A549 (cell line): ENCODE measurements at regions not wholly inside any gene's neighbourhood (a gene's known extent, or its start where the extent isn't known, plus 50 kb on each side); places are given as distances from the start of the nearest gene placed in this dataset.
A peak's percentile ranks its signal among the peaks of the same experiment; 100 is the strongest.

Source experiments
- ATAC-seq, 2 experiments: fragments of 200-7000 bp in 1 of 2; fragments of >200 bp in 1 of 2; cut with Nextera tagmentation in 1 of 2; cut with Tn5 transposase in 1 of 2; 3 replicates each; pipeline versions ENCODE4 v1.8.0 to v1.9.1; 2018 to 2020; ENCODE audit warnings: mild to moderate bottlenecking in 1 of 2, moderate library complexity in 1 of 2
- CTCF ChIA-PET: fragments of 300-600 bp; sonication (Branson Sonifier 250); formaldehyde crosslinking; extraction: SDS; loops from one replicate; lab custom pipeline; 2021; ENCODE audit warnings: antibody characterized with exemption, inconsistent platforms; lab: Yijun Ruan, JAX
- POLR2A ChIA-PET: fragments of 350-600 bp; formaldehyde crosslinking; extraction: SDS; loops from one replicate; lab custom pipeline; 2021; ENCODE audit warnings: antibody characterized with exemption, inconsistent platforms; lab: Yijun Ruan, JAX
- DNase-seq, 2 experiments: peaks; one replicate each; pipeline versions ENCODE4 v3.0.0 to v3.0.0-alpha.2; 2011 to 2016; ENCODE audit warnings: low read depth in 1 of 2, low spot score in 1 of 2
- FAIRE-seq: peaks from 2 replicates; lab custom pipeline; 2011; peaks lifted over from hg19 to GRCh38; lab: Jason Lieb, UNC
- H3K27ac ChIP-seq, 2 experiments: fragments of >200 bp; sonication (Bioruptor Twin); formaldehyde crosslinking; 3 replicates each; pipeline ENCODE4 v1.5.1; 2016 to 2017
- H3K4me1 ChIP-seq: fragments of >200 bp; sonication (Bioruptor Twin); formaldehyde crosslinking; 3 replicates; pipeline ENCODE4 v1.6.1; 2016
- H3K4me2 ChIP-seq: fragments of >200 bp; sonication (Bioruptor Twin); formaldehyde crosslinking; 3 replicates; pipeline ENCODE4 v1.6.1; 2016
- H3K4me3 ChIP-seq: fragments of >200 bp; sonication (Bioruptor Twin); formaldehyde crosslinking; 3 replicates; pipeline ENCODE4 v1.5.1; 2016
- H3K9me3 ChIP-seq: fragments of >200 bp; sonication (Bioruptor Twin); formaldehyde crosslinking; 3 replicates; pipeline ENCODE4 v1.6.1; 2016
- EHF ChIP-seq: fragments of 250-450 bp; sonication (Bioruptor Pico); IDR thresholded peaks from 2 replicates; pipeline ENCODE4 v1.5.0; 2020; ENCODE audit warnings: mild to moderate bottlenecking
- FOXS1 ChIP-seq: fragments of 250-450 bp; sonication (Bioruptor Pico); IDR thresholded peaks from 2 replicates; pipeline ENCODE4 v1.5.0; 2020; ENCODE audit warnings: mild to moderate bottlenecking, moderate library complexity
- GATA3 ChIP-seq: IDR thresholded peaks from 2 replicates; pipeline ENCODE4 v1.6.1; 2012; ENCODE audit warnings: borderline replicate concordance
- HEYL ChIP-seq: fragments of 250-450 bp; sonication (Bioruptor Pico); IDR thresholded peaks from 2 replicates; pipeline ENCODE4 v1.8.0; 2021; ENCODE audit warnings: mild to moderate bottlenecking, moderate library complexity
- HOXB13 ChIP-seq: fragments of 250-450 bp; sonication (Bioruptor Pico); IDR thresholded peaks from 2 replicates; pipeline ENCODE4 v1.5.0; 2020; ENCODE audit warnings: low read depth, mild to moderate bottlenecking, moderate library complexity
- JUNB ChIP-seq: fragments of >200 bp; sonication (Bioruptor Twin); formaldehyde crosslinking; IDR thresholded peaks from 2 replicates; pipeline ENCODE4 v1.6.1; 2016
- KDM1A ChIP-seq: fragments of 200-600 bp; sonication (generic); IDR thresholded peaks from 2 replicates; pipeline ENCODE4 v1.6.1; 2016; ENCODE audit warnings: low read depth, mild to moderate bottlenecking
- KDM5A ChIP-seq: fragments of 200-600 bp; sonication (generic); IDR thresholded peaks from 2 replicates; pipeline ENCODE4 v1.6.1; 2016; ENCODE audit warnings: antibody characterized with exemption, mild to moderate bottlenecking
- NFE2L2 ChIP-seq: fragments of 150-350 bp; conservative IDR thresholded peaks from 2 replicates; pipeline ENCODE4 v1.6.1; 2014; ENCODE audit warnings: low read length
- NR3C1 ChIP-seq: fragments of >200 bp; sonication (Bioruptor Twin); formaldehyde crosslinking; IDR thresholded peaks from 3 replicates; pipeline ENCODE4 v1.6.1; 2017
- PHF8 ChIP-seq: fragments of 200-600 bp; sonication (generic); IDR thresholded peaks from 2 replicates; pipeline ENCODE4 v1.6.1; 2016; ENCODE audit warnings: low read depth, mild to moderate bottlenecking, antibody characterized with exemption, moderate library complexity, borderline replicate concordance
- RARB ChIP-seq: fragments of 250-450 bp; sonication (Bioruptor Pico); IDR thresholded peaks from 2 replicates; pipeline ENCODE4 v1.8.0; 2021; ENCODE audit warnings: mild to moderate bottlenecking, moderate library complexity
- SREBF2 ChIP-seq: fragments of 450-650 bp; IDR thresholded peaks from 2 replicates; pipeline ENCODE4 v1.6.1; 2014; ENCODE audit warnings: mild to moderate bottlenecking, moderate library complexity
- ZC3H11A ChIP-seq: fragments of 450-650 bp; IDR thresholded peaks from 2 replicates; pipeline ENCODE4 v1.6.1; 2014; ENCODE audit warnings: antibody characterized with exemption, mild to moderate bottlenecking
- ZNF302 ChIP-seq: fragments of 250-450 bp; sonication (Bioruptor Pico); IDR thresholded peaks from 2 replicates; pipeline ENCODE4 v1.9.0; 2021; ENCODE audit warnings: inconsistent platforms, mild to moderate bottlenecking, moderate library complexity
- WGBS: methylation state at CpG from one replicate; pipeline ENCODE4 v1.1.6; 2017; ENCODE audit errors: missing lambda C conversion rate; 5-methylcytosine and 5-hydroxymethylcytosine counted together
- TF ChIP-seq, protein P1 (sequence below): IDR thresholded peaks from 2 replicates; pipeline ENCODE4 v1.6.1; 2012
- TF ChIP-seq, protein P2 (sequence below): fragments of >200 bp; sonication (Bioruptor Twin); formaldehyde crosslinking; IDR thresholded peaks from 3 replicates; pipeline ENCODE4 v1.6.1; 2016
- TF ChIP-seq, protein P3 (sequence below): IDR thresholded peaks from 2 replicates; pipeline ENCODE4 v1.6.1; 2012; ENCODE audit warnings: low read depth, borderline replicate concordance
- TF ChIP-seq, protein P4 (sequence below): fragments of >200 bp; sonication (Bioruptor Twin); formaldehyde crosslinking; IDR thresholded peaks from 2 replicates; pipeline ENCODE4 v1.6.1; 2016
- TF ChIP-seq, protein P5 (sequence below): IDR thresholded peaks from 2 replicates; pipeline ENCODE4 v1.6.1; 2012
- TF ChIP-seq, protein P6 (sequence below): fragments of 250-450 bp; sonication (Bioruptor Pico); IDR thresholded peaks from 2 replicates; pipeline ENCODE4 v1.5.0; 2020; ENCODE audit warnings: low read depth, mild to moderate bottlenecking, moderate library complexity
- TF ChIP-seq, protein P7 (sequence below): fragments of 150-350 bp; IDR thresholded peaks from 2 replicates; pipeline ENCODE4 v1.6.1; 2014; ENCODE audit warnings: low read depth, mild to moderate bottlenecking, low read length

DNA sequence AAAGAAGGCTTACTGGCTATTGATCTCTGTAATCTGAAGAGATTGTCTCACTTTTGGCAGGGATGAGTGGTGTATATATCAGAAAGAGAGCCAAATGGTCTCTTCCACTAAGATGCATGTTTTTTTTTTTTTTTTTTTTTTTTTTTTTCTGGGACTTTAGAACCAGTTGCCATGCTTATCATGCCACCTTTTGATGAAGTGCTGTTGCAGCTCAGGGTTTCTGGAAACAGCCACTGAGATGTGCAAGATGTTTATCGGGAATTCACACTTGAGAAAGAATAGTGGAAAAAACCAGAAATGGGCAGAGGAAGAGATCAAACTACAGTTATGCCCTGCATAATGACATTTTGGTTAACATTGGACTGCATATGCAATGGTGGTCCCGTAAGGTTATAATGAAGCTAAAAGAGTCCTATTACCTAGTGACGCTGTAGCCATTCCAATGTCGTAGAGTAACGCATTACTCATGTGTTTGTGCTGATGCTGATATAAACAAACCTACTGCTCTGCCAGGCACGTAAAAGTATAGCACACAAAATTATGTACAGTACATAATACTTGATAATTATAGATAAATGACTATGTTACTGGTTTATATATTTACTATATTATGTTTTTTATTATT is 121.0 kb downstream of the KLF5 start:
- H3K9me3 ChIP-seq: no peaks in the 10 kb centered on the region
- 69% methylated on average over 6 of the region's 6 CpGs for WGBS
- H3K4me2 ChIP-seq: no peak overlapping the region
- FAIRE-seq (no peak), ATAC-seq (peak in 1 of 2 experiments; percentile 57; a peak in 3 of 6 replicates), DNase-seq (no peak)
- TF ChIP-seq ZC3H11A: no peak
- no peak for TF ChIP-seq RARB
- TF ChIP-seq, protein P1, sequence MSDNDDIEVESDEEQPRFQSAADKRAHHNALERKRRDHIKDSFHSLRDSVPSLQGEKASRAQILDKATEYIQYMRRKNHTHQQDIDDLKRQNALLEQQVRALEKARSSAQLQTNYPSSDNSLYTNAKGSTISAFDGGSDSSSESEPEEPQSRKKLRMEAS: no peak
- TF ChIP-seq NFE2L2: no peak
- no peak for TF ChIP-seq EHF
- TF ChIP-seq PHF8: no peak
- TF ChIP-seq HEYL: no peak
- TF ChIP-seq, protein P2, sequence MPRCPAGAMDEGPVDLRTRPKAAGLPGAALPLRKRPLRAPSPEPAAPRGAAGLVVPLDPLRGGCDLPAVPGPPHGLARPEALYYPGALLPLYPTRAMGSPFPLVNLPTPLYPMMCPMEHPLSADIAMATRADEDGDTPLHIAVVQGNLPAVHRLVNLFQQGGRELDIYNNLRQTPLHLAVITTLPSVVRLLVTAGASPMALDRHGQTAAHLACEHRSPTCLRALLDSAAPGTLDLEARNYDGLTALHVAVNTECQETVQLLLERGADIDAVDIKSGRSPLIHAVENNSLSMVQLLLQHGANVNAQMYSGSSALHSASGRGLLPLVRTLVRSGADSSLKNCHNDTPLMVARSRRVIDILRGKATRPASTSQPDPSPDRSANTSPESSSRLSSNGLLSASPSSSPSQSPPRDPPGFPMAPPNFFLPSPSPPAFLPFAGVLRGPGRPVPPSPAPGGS: no peak
- no peak for TF ChIP-seq GATA3
- TF ChIP-seq FOXS1 (CRISPR knock-in tag): no peak
- ChIA-PET CTCF (no interaction called here), POLR2A (no interaction called here)
- H3K4me1 ChIP-seq: 0 out of 3 replicates have a peak, but pooled peaks cover 3% of the 10 kb centered on the region
- no peak overlapping the region for H3K27ac ChIP-seq
- H3K4me3 ChIP-seq: no peak overlapping the region

DNA sequence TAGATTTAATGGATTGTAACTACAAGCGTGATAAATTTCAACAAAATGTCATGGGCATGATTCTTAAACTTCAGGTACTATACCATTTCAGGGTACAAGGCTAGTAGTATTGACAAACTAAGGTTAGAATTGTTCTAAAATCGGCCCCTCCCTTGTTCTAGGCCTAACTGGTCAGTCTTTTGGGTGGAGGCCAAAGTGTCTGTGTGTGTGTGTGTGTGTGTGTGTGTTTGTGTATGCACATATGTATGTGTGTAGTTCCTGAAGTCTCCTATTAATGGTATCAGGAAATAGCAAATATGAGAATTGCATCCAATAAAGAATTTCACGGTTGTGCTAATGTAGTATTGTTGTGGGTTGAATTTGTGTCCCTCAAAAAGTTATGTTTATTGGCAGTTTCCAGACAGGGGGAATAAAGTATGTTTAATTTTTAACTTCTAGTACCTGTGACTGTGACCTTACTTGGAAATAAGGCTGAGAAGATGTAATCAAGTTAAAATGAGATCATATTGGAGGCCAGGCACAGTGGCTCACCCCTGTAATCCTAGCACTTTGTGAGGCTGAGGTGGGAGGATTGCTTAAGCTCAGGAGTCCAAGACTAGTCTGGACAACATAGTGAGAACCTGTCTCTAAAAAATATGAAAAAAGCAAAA is 119.2 kb downstream of the KLF5 start:
- 0 out of 3 replicates have a peak, but pooled peaks cover 3% of the 10 kb centered on the region for H3K4me1 ChIP-seq
- ChIA-PET CTCF (no interaction called here), POLR2A (no interaction called here)
- ATAC-seq (no peak), FAIRE-seq (no peak), DNase-seq (no peak)
- H3K27ac ChIP-seq: no peak overlapping the region
- TF ChIP-seq, protein P1: no peak
- TF ChIP-seq GATA3 (no peak), JUNB (no peak), NR3C1 (no peak), KDM5A (no peak), HEYL (no peak), HOXB13 (CRISPR knock-in tag) (no peak), SREBF2 (no peak), ZNF302 (CRISPR knock-in tag) (no peak), KDM1A (no peak)
- TF ChIP-seq, protein P3, sequence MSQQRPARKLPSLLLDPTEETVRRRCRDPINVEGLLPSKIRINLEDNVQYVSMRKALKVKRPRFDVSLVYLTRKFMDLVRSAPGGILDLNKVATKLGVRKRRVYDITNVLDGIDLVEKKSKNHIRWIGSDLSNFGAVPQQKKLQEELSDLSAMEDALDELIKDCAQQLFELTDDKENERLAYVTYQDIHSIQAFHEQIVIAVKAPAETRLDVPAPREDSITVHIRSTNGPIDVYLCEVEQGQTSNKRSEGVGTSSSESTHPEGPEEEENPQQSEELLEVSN: no peak
- TF ChIP-seq, protein P2: no peak
- TF ChIP-seq, protein P4, sequence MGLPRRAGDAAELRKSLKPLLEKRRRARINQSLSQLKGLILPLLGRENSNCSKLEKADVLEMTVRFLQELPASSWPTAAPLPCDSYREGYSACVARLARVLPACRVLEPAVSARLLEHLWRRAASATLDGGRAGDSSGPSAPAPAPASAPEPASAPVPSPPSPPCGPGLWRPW: no peak
- TF ChIP-seq, protein P5, sequence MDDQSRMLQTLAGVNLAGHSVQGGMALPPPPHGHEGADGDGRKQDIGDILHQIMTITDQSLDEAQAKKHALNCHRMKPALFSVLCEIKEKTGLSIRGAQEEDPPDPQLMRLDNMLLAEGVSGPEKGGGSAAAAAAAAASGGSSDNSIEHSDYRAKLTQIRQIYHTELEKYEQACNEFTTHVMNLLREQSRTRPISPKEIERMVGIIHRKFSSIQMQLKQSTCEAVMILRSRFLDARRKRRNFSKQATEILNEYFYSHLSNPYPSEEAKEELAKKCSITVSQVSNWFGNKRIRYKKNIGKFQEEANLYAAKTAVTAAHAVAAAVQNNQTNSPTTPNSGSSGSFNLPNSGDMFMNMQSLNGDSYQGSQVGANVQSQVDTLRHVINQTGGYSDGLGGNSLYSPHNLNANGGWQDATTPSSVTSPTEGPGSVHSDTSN: no peak
- TF ChIP-seq, protein P6, sequence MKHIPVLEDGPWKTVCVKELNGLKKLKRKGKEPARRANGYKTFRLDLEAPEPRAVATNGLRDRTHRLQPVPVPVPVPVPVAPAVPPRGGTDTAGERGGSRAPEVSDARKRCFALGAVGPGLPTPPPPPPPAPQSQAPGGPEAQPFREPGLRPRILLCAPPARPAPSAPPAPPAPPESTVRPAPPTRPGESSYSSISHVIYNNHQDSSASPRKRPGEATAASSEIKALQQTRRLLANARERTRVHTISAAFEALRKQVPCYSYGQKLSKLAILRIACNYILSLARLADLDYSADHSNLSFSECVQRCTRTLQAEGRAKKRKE: no peak
- TF ChIP-seq, protein P7, sequence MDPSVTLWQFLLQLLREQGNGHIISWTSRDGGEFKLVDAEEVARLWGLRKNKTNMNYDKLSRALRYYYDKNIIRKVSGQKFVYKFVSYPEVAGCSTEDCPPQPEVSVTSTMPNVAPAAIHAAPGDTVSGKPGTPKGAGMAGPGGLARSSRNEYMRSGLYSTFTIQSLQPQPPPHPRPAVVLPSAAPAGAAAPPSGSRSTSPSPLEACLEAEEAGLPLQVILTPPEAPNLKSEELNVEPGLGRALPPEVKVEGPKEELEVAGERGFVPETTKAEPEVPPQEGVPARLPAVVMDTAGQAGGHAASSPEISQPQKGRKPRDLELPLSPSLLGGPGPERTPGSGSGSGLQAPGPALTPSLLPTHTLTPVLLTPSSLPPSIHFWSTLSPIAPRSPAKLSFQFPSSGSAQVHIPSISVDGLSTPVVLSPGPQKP: no peak
- H3K9me3 ChIP-seq: no peaks in the 10 kb centered on the region
- no peak overlapping the region for H3K4me3 ChIP-seq
- 61% methylated on average over 3 of the region's 3 CpGs for WGBS
- H3K4me2 ChIP-seq: no peak overlapping the region
